HL-60 (cell line): ENCODE measurements at regions not wholly inside any gene's neighbourhood (a gene's known extent, or its start where the extent isn't known, plus 50 kb on each side); places are given as distances from the start of the nearest gene placed in this dataset.

Experiments
- GABPA ChIP-seq: IDR thresholded peaks from 2 replicates; pipeline ENCODE4 v1.6.1; 2012; ENCODE audit warnings: low read depth
- POLR2AphosphoS5 ChIP-seq: IDR thresholded peaks from 2 replicates; pipeline ENCODE4 v1.6.1; 2012; ENCODE audit warnings: low read depth
- SPI1 ChIP-seq: IDR thresholded peaks from 2 replicates; pipeline ENCODE4 v1.6.1; 2012; ENCODE audit warnings: low read depth, mild to moderate bottlenecking, borderline replicate concordance
- TF ChIP-seq, protein P1 (sequence below): IDR thresholded peaks from one replicate; pipeline ENCODE4 v1.5.1; 2011; ENCODE audit warnings: low read length, control low read depth, inconsistent platforms; ENCODE audit not compliant: insufficient read depth
- TF ChIP-seq, protein P2 (sequence below): IDR thresholded peaks from 2 replicates; pipeline ENCODE4 v1.6.1; 2012; ENCODE audit warnings: low read depth; ENCODE audit not compliant: insufficient replicate concordance

DNA sequence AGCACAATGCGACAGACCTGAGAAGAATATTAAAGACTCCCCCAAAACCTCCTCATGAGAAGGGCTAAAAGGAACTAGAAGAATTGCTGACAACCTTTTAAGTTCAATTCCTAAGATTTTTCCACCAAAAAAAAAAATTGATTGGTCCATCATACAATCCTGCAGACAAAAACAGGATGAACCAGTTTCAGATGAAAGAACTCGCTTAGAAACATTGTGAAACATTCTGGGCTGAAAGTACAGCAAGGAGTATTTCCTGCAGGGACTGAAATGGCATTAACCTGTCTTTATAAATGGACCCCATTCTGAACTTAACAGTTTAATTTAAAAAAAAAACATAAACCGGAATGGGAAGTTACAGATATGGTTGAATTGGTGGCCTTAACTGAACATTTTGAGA, 96.0 kb upstream of the FAM174B start:
- TF ChIP-seq, protein P1, sequence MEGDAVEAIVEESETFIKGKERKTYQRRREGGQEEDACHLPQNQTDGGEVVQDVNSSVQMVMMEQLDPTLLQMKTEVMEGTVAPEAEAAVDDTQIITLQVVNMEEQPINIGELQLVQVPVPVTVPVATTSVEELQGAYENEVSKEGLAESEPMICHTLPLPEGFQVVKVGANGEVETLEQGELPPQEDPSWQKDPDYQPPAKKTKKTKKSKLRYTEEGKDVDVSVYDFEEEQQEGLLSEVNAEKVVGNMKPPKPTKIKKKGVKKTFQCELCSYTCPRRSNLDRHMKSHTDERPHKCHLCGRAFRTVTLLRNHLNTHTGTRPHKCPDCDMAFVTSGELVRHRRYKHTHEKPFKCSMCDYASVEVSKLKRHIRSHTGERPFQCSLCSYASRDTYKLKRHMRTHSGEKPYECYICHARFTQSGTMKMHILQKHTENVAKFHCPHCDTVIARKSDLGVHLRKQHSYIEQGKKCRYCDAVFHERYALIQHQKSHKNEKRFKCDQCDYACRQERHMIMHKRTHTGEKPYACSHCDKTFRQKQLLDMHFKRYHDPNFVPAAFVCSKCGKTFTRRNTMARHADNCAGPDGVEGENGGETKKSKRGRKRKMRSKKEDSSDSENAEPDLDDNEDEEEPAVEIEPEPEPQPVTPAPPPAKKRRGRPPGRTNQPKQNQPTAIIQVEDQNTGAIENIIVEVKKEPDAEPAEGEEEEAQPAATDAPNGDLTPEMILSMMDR, result no peak
- TF ChIP-seq POLR2AphosphoS5, result no peak
- TF ChIP-seq, protein P2, sequence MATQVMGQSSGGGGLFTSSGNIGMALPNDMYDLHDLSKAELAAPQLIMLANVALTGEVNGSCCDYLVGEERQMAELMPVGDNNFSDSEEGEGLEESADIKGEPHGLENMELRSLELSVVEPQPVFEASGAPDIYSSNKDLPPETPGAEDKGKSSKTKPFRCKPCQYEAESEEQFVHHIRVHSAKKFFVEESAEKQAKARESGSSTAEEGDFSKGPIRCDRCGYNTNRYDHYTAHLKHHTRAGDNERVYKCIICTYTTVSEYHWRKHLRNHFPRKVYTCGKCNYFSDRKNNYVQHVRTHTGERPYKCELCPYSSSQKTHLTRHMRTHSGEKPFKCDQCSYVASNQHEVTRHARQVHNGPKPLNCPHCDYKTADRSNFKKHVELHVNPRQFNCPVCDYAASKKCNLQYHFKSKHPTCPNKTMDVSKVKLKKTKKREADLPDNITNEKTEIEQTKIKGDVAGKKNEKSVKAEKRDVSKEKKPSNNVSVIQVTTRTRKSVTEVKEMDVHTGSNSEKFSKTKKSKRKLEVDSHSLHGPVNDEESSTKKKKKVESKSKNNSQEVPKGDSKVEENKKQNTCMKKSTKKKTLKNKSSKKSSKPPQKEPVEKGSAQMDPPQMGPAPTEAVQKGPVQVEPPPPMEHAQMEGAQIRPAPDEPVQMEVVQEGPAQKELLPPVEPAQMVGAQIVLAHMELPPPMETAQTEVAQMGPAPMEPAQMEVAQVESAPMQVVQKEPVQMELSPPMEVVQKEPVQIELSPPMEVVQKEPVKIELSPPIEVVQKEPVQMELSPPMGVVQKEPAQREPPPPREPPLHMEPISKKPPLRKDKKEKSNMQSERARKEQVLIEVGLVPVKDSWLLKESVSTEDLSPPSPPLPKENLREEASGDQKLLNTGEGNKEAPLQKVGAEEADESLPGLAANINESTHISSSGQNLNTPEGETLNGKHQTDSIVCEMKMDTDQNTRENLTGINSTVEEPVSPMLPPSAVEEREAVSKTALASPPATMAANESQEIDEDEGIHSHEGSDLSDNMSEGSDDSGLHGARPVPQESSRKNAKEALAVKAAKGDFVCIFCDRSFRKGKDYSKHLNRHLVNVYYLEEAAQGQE, result no peak
- TF ChIP-seq SPI1, result no peak
- TF ChIP-seq GABPA, result no peak
